ENCODE measurements at regions not wholly inside any gene's neighbourhood (a gene's known extent, or its start where the extent isn't known, plus 50 kb on each side); places are given as distances from the start of the nearest gene placed in this dataset.
A peak's percentile ranks its signal among the peaks of the same experiment; 100 is the strongest.

DNA sequence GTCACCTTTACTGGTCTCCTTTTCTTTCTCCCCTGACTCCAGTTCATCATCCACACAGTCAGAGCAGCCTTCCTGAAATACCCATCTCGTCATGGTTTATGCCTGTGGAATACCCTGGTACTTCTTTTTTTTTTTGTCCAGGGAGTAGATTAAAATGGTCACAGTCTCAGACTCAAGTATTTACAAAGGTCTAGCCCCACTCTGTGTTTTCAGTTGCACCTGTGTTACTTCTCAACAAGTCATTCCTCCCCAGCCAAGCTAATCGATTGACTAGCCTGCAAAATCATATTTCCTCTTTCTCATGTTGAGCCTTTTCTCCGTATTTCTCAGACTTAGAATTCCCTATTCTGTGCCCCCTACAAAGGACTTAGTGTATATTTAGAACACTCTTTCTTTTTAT, 155.2 kb upstream of the KCNN2 start:
- no peak overlapping the region for H3K9ac ChIP-seq (ENCODE audit: low read depth, low read length)

DNA sequence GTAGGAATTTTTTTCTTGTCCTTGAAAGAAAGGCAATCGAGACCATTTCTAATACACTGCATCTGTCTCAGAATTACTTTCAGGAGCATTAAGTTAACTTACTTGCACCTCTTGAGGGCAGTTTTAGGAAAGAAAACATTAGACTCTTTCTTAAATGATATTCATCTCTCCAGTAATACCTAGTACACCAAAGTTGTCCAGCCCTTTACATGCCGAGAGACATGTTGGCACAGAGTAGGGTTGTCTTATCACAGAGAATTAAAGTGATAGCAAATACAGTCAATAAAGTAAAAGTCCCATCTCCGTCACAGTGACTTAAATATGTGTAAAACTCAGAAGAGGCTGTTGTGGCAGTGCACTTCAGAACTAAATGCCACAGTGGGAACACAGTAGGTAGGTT, 154.3 kb upstream of the KCNN2 start:
- Histone ChIP-seq H3K36me3 (ENCODE audit: insufficient read depth, low read length) (no peaks in the 10 kb centered on the region), H3K4me2 (ENCODE audit: low read length) (no peak overlapping the region), H3K27me3 (ENCODE audit: control insufficient read depth, insufficient read depth, low read length) (no peaks in the 10 kb centered on the region), H3K4me1 (ENCODE audit: control insufficient read depth, insufficient read depth, low read length) (no peaks in the 10 kb centered on the region), H3K4me3 (ENCODE audit: low read length) (no peak overlapping the region), H3K9me3 (replicated peaks; ENCODE audit: low read length) (no peaks in the 10 kb centered on the region), H3K9ac (ENCODE audit: low read depth, low read length) (no peak overlapping the region)

More for the DNA sequence above, 155.2 kb upstream of the KCNN2 start:
- H3K4me3 ChIP-seq (ENCODE audit: low read length), result no peak overlapping the region
- no peaks in the 10 kb centered on the region for H3K9me3 ChIP-seq (replicated peaks; ENCODE audit: low read length)
- H3K4me2 ChIP-seq (ENCODE audit: low read length), result no peak overlapping the region
- no peaks in the 10 kb centered on the region for H3K36me3 ChIP-seq (ENCODE audit: insufficient read depth, low read length)
- H3K4me1 ChIP-seq (ENCODE audit: control insufficient read depth, insufficient read depth, low read length), result no peaks in the 10 kb centered on the region
- no peaks in the 10 kb centered on the region for H3K27me3 ChIP-seq (ENCODE audit: control insufficient read depth, insufficient read depth, low read length)

DNA sequence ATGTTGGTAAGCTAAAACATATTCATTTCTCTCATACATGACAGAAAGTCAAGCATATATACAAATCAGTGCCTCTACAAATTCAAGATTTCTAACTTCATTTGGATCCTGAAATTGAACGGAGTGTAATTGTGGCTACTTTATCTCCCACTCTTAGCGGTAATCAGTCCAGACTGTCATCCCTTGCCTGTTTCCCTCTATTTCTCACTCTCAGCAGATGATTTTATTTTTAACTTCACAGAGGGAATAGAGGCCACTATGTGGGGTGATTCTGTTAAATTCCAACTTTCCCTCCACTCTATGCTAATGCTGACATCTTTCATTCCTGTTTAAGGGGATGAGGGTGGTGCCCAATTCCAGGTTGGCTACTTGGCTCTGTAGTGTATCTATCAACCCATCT, 153.8 kb upstream of the KCNN2 start:
- Histone ChIP-seq H3K36me3 (ENCODE audit: insufficient read depth, low read length) (no peaks in the 10 kb centered on the region), H3K27me3 (ENCODE audit: control insufficient read depth, insufficient read depth, low read length) (no peaks in the 10 kb centered on the region), H3K9ac (ENCODE audit: low read depth, low read length) (no peak overlapping the region)

DNA sequence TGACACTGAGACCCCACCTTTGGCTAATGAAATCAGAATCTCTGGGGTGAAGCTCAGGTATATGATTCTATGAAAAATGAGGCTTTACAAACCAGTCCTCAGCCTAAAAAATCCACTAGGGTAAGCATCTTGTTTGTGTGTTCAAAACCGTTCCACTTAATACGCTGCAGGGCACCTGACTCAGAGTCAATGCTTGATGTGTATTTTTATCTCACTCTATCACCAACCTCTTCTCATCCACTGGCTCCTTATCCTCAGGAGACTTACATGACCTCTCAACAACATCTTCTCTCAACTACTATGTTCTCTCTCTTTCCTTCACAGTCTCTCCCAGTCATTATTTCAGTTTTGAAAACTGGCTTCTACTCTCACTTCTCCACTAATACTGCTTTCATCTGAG, 153.3 kb upstream of the KCNN2 start:
- Histone ChIP-seq H3K27me3 (ENCODE audit: control insufficient read depth, insufficient read depth, low read length) (no peaks in the 10 kb centered on the region), H3K4me3 (ENCODE audit: low read length) (no peak overlapping the region), H3K4me1 (ENCODE audit: control insufficient read depth, insufficient read depth, low read length) (no peaks in the 10 kb centered on the region), H3K9me3 (replicated peaks; ENCODE audit: low read length) (no peaks in the 10 kb centered on the region), H3K4me2 (ENCODE audit: low read length) (no peak overlapping the region), H3K9ac (ENCODE audit: low read depth, low read length) (no peak overlapping the region), H3K36me3 (ENCODE audit: insufficient read depth, low read length) (no peaks in the 10 kb centered on the region)

More for the DNA sequence above, 153.8 kb upstream of the KCNN2 start:
- Histone ChIP-seq H3K4me1 (ENCODE audit: control insufficient read depth, insufficient read depth, low read length) (no peaks in the 10 kb centered on the region), H3K9me3 (replicated peaks; ENCODE audit: low read length) (no peaks in the 10 kb centered on the region), H3K4me3 (ENCODE audit: low read length) (no peak overlapping the region), H3K4me2 (ENCODE audit: low read length) (no peak overlapping the region)

DNA sequence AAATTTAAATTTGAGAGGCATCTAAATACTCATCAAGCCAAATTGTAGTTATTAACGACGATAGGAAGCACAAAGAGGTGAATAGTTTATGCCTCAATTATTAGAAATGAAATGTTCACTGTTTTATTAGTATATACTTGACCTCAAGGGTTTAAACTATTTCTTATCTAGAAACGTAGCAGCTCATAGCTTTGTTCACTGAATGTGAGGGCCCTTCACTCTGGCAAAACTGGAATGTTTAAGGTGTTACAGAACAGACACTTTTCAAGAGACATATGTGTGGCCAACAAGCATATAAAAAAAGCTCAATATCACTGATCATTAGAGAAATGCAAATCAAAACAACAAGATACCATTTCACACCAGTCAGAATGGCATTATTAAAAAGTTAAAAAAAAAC, 151.2 kb upstream of the KCNN2 start:
- no peak overlapping the region for H3K9ac ChIP-seq (ENCODE audit: low read depth, low read length)
- no peaks in the 10 kb centered on the region for H3K9me3 ChIP-seq (replicated peaks; ENCODE audit: low read length)
- no peak overlapping the region for H3K4me2 ChIP-seq (ENCODE audit: low read length)
- no peak overlapping the region for H3K4me3 ChIP-seq (ENCODE audit: low read length)
- no peaks in the 10 kb centered on the region for H3K4me1 ChIP-seq (ENCODE audit: control insufficient read depth, insufficient read depth, low read length)
- no peaks in the 10 kb centered on the region for H3K27me3 ChIP-seq (ENCODE audit: control insufficient read depth, insufficient read depth, low read length)
- no peaks in the 10 kb centered on the region for H3K36me3 ChIP-seq (ENCODE audit: insufficient read depth, low read length)

DNA sequence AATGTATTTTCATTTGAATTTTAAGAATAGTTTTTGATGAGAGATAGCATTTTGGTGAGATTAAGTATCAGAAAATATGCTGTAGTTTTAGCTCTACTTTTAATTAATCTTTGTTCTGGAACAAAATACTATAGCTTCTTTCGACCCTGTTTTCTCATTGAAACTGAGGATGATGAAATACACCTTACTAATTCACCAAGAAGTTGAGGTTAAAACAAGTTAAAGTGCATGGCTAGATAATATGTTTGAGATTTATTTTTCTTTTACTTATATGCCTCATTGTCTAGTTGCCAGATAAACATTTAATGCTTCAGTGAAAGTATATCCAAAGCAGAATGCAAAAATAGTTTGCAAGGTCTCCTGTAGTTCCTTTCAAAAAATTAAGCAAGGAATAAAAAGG, 140.1 kb upstream of the KCNN2 start:
- H3K4me2 ChIP-seq (ENCODE audit: low read length), result no peak overlapping the region
- H3K9me3 ChIP-seq (replicated peaks; ENCODE audit: low read length), result no peaks in the 10 kb centered on the region

DNA sequence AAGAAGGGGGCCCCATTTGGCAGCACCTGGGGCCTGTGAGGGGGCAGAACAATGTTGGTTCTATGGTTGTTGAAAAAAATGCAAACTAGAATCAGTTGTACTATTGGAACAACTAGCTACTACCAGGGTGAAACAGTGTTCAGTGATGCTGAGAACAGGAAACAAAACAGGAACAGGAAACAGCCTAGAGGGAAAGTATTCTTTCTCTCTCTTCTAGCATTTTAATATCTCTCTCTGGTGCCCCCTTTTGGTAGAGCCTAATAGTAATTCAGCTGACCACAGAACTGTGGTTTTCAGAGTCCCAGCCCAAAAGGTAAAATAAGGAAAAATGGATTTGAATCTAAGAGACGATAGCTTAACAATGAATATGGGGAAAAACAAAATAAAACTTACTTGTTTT, 138.0 kb upstream of the KCNN2 start:
- no peak overlapping the region for H3K9ac ChIP-seq (ENCODE audit: low read depth, low read length)

More for the DNA sequence above, 140.1 kb upstream of the KCNN2 start:
- H3K4me3 ChIP-seq (ENCODE audit: low read length), result no peak overlapping the region
- no peaks in the 10 kb centered on the region for H3K36me3 ChIP-seq (ENCODE audit: insufficient read depth, low read length)
- no peaks in the 10 kb centered on the region for H3K4me1 ChIP-seq (ENCODE audit: control insufficient read depth, insufficient read depth, low read length)
- no peak overlapping the region for H3K9ac ChIP-seq (ENCODE audit: low read depth, low read length)
- H3K27me3 ChIP-seq (ENCODE audit: control insufficient read depth, insufficient read depth, low read length), result no peaks in the 10 kb centered on the region

DNA sequence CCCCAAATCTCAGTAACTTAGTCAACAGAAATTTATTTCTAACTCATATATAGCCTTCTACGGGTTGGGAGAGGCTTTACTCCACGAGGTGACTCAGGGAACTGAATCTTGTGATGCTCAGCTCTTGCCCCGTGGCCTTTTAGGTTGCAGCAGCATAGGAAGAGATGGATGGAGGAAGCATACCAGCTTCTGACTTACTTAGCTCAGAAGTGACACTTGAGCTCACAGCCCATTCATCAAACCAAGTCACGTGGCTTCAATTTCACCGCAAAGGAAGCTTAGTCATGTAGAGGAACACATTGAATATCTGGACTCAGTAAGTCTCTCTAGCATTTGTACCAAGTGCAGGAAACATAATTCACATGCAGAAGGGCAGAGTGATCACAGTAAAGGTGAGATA, 124.1 kb upstream of the KCNN2 start:
- no peaks in the 10 kb centered on the region for H3K27me3 ChIP-seq (ENCODE audit: control insufficient read depth, insufficient read depth, low read length)
- no peak overlapping the region for H3K4me2 ChIP-seq (ENCODE audit: low read length)
- no peaks in the 10 kb centered on the region for H3K9me3 ChIP-seq (replicated peaks; ENCODE audit: low read length)
- H3K4me3 ChIP-seq (ENCODE audit: low read length), result no peak overlapping the region
- H3K4me1 ChIP-seq (ENCODE audit: control insufficient read depth, insufficient read depth, low read length), result no peaks in the 10 kb centered on the region
- no peaks in the 10 kb centered on the region for H3K36me3 ChIP-seq (ENCODE audit: insufficient read depth, low read length)
- H3K9ac ChIP-seq (ENCODE audit: low read depth, low read length), result no peak overlapping the region

More for the DNA sequence above, 138.0 kb upstream of the KCNN2 start:
- Histone ChIP-seq H3K36me3 (ENCODE audit: insufficient read depth, low read length) (no peaks in the 10 kb centered on the region), H3K4me1 (ENCODE audit: control insufficient read depth, insufficient read depth, low read length) (no peaks in the 10 kb centered on the region), H3K4me3 (ENCODE audit: low read length) (no peak overlapping the region), H3K9me3 (replicated peaks; ENCODE audit: low read length) (no peaks in the 10 kb centered on the region), H3K4me2 (ENCODE audit: low read length) (no peak overlapping the region), H3K27me3 (ENCODE audit: control insufficient read depth, insufficient read depth, low read length) (no peaks in the 10 kb centered on the region)

DNA sequence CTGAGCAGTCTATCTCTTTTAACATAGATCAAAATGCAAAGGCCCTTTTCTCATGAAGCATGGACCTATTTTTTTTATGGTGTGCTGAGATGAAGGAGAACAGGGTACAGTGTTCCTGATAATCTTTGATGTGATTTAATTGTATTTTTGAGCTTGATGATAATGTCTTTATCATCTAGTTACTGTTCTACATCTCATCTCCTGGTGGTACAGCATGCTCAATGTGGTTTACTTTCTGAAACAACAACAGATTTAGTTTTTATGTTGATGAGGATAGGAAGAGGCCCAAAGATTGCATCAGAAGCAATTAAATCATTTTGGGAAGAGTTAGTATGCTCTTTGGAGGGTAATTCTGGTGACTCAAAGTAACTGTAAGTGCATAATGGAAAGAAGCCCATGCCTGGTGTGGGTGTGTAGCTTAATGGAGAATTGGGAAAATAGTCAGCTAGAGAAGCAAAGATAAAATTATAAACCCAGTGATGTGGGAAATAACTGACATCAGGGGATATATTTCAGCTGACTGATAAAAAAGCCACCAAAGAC, 123.0 kb upstream of the KCNN2 start:
- Histone ChIP-seq H3K4me3 (ENCODE audit: low read length) (no peak overlapping the region), H3K27me3 (ENCODE audit: control insufficient read depth, insufficient read depth, low read length) (no peaks in the 10 kb centered on the region), H3K4me1 (ENCODE audit: control insufficient read depth, insufficient read depth, low read length) (peaks cover under 1% of the 10 kb centered on the region), H3K36me3 (ENCODE audit: insufficient read depth, low read length) (no peaks in the 10 kb centered on the region), H3K9me3 (replicated peaks; ENCODE audit: low read length) (no peaks in the 10 kb centered on the region), H3K4me2 (ENCODE audit: low read length) (no peak overlapping the region), H3K9ac (ENCODE audit: low read depth, low read length) (no peak overlapping the region)

DNA sequence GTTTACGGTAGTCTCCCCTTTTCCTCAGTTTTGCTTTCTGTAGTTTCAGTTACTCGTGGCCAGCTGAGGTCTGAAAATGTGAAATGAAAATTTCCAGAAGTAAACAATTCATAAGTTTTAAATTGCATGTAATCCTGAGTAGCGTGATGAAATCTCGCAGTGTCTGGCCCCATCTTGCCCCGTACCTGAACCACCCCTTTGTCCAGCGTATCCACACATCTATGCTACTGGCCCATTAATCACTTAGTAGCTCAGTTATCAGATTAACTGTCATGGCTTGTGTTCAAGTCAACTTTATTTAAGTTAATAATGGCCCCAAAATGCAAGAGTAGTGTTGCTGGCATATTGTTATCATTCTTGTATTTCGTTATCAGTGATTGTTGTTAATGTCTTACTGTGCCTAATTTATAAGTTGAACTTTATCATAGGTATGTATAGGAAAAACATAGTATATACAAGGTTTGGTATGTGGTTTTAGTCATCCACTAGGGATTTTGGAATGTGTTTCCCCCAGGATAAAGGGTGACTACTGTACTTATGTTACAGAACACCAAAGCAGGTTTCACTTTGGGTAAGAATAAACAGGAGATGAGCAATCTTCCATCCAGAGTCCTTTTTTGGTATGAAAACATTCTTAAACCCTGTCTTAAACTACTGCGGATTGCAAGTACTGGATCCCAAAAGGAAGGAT, 118.4 kb upstream of the KCNN2 start:
- Histone ChIP-seq H3K27me3 (ENCODE audit: control insufficient read depth, insufficient read depth, low read length) (no peaks in the 10 kb centered on the region), H3K9me3 (replicated peaks; ENCODE audit: low read length) (no peaks in the 10 kb centered on the region), H3K4me3 (ENCODE audit: low read length) (no peak overlapping the region), H3K4me1 (ENCODE audit: control insufficient read depth, insufficient read depth, low read length) (peaks cover 2% of the 10 kb centered on the region), H3K4me2 (ENCODE audit: low read length) (peak overlapping the region; percentile 5), H3K9ac (ENCODE audit: low read depth, low read length) (no peak overlapping the region), H3K36me3 (ENCODE audit: insufficient read depth, low read length) (no peaks in the 10 kb centered on the region)

DNA sequence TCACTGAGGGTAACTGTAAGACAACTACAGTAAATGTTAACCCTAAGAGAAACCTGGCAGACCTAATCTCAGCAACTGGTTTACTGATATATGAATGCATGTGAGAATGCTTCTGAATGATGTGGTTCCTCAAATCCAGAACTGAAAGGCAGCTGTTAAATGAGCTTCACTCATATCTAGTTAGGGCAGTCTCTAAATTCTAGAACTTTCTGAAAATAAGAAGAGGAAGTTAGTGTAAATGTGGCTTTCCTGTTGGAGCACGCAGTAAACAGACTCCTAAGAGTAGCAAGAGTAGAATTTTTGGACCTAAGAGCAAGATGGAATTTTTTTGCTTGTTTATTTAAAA, 117.9 kb upstream of the KCNN2 start:
- H3K4me2 ChIP-seq (ENCODE audit: low read length), result peak overlapping the region; percentile 5
- no peaks in the 10 kb centered on the region for H3K27me3 ChIP-seq (ENCODE audit: control insufficient read depth, insufficient read depth, low read length)
- H3K9me3 ChIP-seq (replicated peaks; ENCODE audit: low read length), result no peaks in the 10 kb centered on the region
- H3K4me1 ChIP-seq (ENCODE audit: control insufficient read depth, insufficient read depth, low read length), result peaks cover 2% of the 10 kb centered on the region
- no peaks in the 10 kb centered on the region for H3K36me3 ChIP-seq (ENCODE audit: insufficient read depth, low read length)
- no peak overlapping the region for H3K9ac ChIP-seq (ENCODE audit: low read depth, low read length)
- H3K4me3 ChIP-seq (ENCODE audit: low read length), result no peak overlapping the region

DNA sequence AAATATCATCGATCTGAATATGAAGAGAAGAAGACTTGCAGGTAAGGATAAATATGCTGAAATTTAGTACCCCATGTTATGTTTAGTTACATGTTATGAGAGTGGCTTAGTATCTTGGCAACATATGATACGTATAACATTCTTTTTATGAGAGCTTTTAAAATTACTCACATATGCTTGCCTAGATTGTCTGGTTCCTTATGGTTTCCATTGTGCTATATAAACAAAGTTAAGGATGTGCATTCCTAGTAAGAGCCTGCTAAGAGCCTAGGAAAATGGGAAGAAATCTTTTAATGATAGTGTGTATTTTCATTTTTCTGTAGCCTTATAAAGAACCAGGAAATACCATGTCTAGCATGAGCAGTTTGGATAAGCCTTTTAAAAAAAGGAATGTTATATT, 112.0 kb upstream of the KCNN2 start:
- H3K9ac ChIP-seq (ENCODE audit: low read depth, low read length), result no peak overlapping the region
- H3K27me3 ChIP-seq (ENCODE audit: control insufficient read depth, insufficient read depth, low read length), result no peaks in the 10 kb centered on the region
- H3K4me3 ChIP-seq (ENCODE audit: low read length), result no peak overlapping the region
- no peaks in the 10 kb centered on the region for H3K4me1 ChIP-seq (ENCODE audit: control insufficient read depth, insufficient read depth, low read length)
- H3K36me3 ChIP-seq (ENCODE audit: insufficient read depth, low read length), result no peaks in the 10 kb centered on the region
- H3K4me2 ChIP-seq (ENCODE audit: low read length), result no peak overlapping the region
- no peaks in the 10 kb centered on the region for H3K9me3 ChIP-seq (replicated peaks; ENCODE audit: low read length)

All from skeletal muscle satellite cell (primary cell).